ENCODE measurements at regions not wholly inside any gene's neighbourhood (a gene's known extent, or its start where the extent isn't known, plus 50 kb on each side); places are given as distances from the start of the nearest gene placed in this dataset.

GRCh38 chr18:53984021-53984420, 240.4 kb downstream of the MBD2 start:
- no peak for TF ChIP-seq POLR2A (IDR thresholded peaks at IDR 0.05)
- TF ChIP-seq POLR2AphosphoS5 (IDR thresholded peaks at IDR 0.05) = no peak
